DND-41 (cell line): ENCODE measurements at regions not wholly inside any gene's neighbourhood (a gene's known extent, or its start where the extent isn't known, plus 50 kb on each side); places are given as distances from the start of the nearest gene placed in this dataset.

Source experiments
- ATAC-seq: fragments of 200-7000 bp; cut with Tn5 transposase; 3 replicates; pipeline ENCODE4 v1.9.1; 2021; ENCODE audit warnings: low read depth; ENCODE audit not compliant: insufficient read depth
- DNase-seq: peaks from one replicate; pipeline ENCODE4 v3.0.0-alpha.2; 2020
- H2AFZ ChIP-seq: 2 replicates; pipeline ENCODE4 v1.6.0; 2012; ENCODE audit warnings: low read depth, low read length
- H3K27ac ChIP-seq: 2 replicates; pipeline ENCODE4 v1.5.1; 2012; ENCODE audit warnings: low read length, inconsistent platforms
- H3K27me3 ChIP-seq: fragments of 200-600 bp; sonication (generic); 2 replicates; pipeline ENCODE4 v1.6.0; 2012; ENCODE audit warnings: low read length, mild to moderate bottlenecking, inconsistent platforms; ENCODE audit not compliant: insufficient read depth, poor library complexity
- H3K36me3 ChIP-seq: 2 replicates; pipeline ENCODE4 v1.5.1; 2012; ENCODE audit warnings: low read length, inconsistent platforms; ENCODE audit not compliant: insufficient read depth
- H3K4me1 ChIP-seq: 2 replicates; pipeline ENCODE4 v1.5.1; 2012; ENCODE audit warnings: mild to moderate bottlenecking, low read length; ENCODE audit not compliant: insufficient read depth
- H3K4me2 ChIP-seq: 2 replicates; pipeline ENCODE4 v1.6.0; 2012; ENCODE audit warnings: mild to moderate bottlenecking, moderate library complexity, low read length, inconsistent platforms; ENCODE audit not compliant: insufficient read depth
- H3K4me3 ChIP-seq, 2 experiments: fragments of 200-600 bp in 1 of 2; shearing (Covaris generic) in 1 of 2; 2 replicates each; pipeline ENCODE4 v1.5.1; 2012 to 2016; ENCODE audit warnings: inconsistent platforms in 2 of 2, low read length in 2 of 2, mild to moderate bottlenecking in 2 of 2, low read depth in 1 of 2, moderate library complexity in 1 of 2
- H3K79me2 ChIP-seq: 2 replicates; pipeline ENCODE4 v1.6.0; 2012; ENCODE audit warnings: low read length, inconsistent platforms; ENCODE audit not compliant: insufficient read depth
- H3K9ac ChIP-seq: 2 replicates; pipeline ENCODE4 v1.6.0; 2012; ENCODE audit warnings: low read depth, mild to moderate bottlenecking, inconsistent platforms, low read length, moderate library complexity
- H3K9me3 ChIP-seq: 2 replicates; pipeline ENCODE4 v1.5.1; 2012; ENCODE audit warnings: low read length, moderate library complexity, mild to moderate bottlenecking, inconsistent platforms; ENCODE audit not compliant: insufficient read depth, severe bottlenecking
- H4K20me1 ChIP-seq: 2 replicates; pipeline ENCODE4 v1.6.0; 2012; ENCODE audit warnings: low read length; ENCODE audit not compliant: insufficient read depth
- CTCF ChIP-seq: IDR thresholded peaks from 2 replicates; pipeline ENCODE4 v1.5.1; 2012; ENCODE audit warnings: borderline replicate concordance, low read length, moderate library complexity, mild to moderate bottlenecking; ENCODE audit not compliant: poor library complexity, severe bottlenecking; ENCODE audit errors: extremely low read depth
- EZH2 ChIP-seq: IDR thresholded peaks from 3 replicates; pipeline ENCODE4 v1.6.1; 2012; ENCODE audit warnings: borderline replicate concordance, low read depth, mild to moderate bottlenecking, moderate library complexity, low read length, inconsistent platforms; ENCODE audit not compliant: severe bottlenecking

- no peaks in the 10 kb centered on the region for H3K9me3 ChIP-seq
- ATAC-seq = no peak
- H3K27ac ChIP-seq = no peak overlapping the region
- H3K4me2 ChIP-seq = no peak overlapping the region
- no peak overlapping the region for H3K9ac ChIP-seq
- no peaks in the 10 kb centered on the region for H3K79me2 ChIP-seq
- TF ChIP-seq CTCF (no peak), EZH2 (no peak)
- H3K27me3 ChIP-seq = no peaks in the 10 kb centered on the region
- H3K4me3 ChIP-seq = no peak overlapping the region
- no peak for DNase-seq
- no peak overlapping the region for H2AFZ ChIP-seq
- no peaks in the 10 kb centered on the region for H4K20me1 ChIP-seq
- H3K4me1 ChIP-seq = peaks cover 5% of the 10 kb centered on the region; the same call in 1 of the 2 replicates
- no peaks in the 10 kb centered on the region for H3K36me3 ChIP-seq
Measured at GRCh38 chr5:38105231-38105570, 153.2 kb upstream of the EGFLAM start.

- Histone ChIP-seq H3K36me3 (no peaks in the 10 kb centered on the region), H3K4me1 (peaks cover 5% of the 10 kb centered on the region; the same call in 1 of the 2 replicates), H3K4me2 (no peak overlapping the region), H2AFZ (no peak overlapping the region), H3K9me3 (no peaks in the 10 kb centered on the region), H3K27ac (no peak overlapping the region), H3K4me3 (no peak overlapping the region), H4K20me1 (no peaks in the 10 kb centered on the region), H3K9ac (no peak overlapping the region), H3K27me3 (no peaks in the 10 kb centered on the region), H3K79me2 (no peaks in the 10 kb centered on the region)
- peak; percentile 23 for DNase-seq
- ATAC-seq = peak; percentile 76
- no peak for TF ChIP-seq EZH2
Measured at GRCh38 chr5:38104497-38105230, 153.7 kb upstream of the EGFLAM start.

GRCh38 chr5:38101897-38102296, 156.5 kb upstream of the EGFLAM start:
- DNase-seq = no peak
- no peak overlapping the region for H3K9ac ChIP-seq
- ATAC-seq = no peak
- H2AFZ ChIP-seq = no peak overlapping the region
- peaks cover 5% of the 10 kb centered on the region; the same call in 1 of the 2 replicates for H3K4me1 ChIP-seq
- no peaks in the 10 kb centered on the region for H3K36me3 ChIP-seq
- no peak for TF ChIP-seq CTCF
- H3K9me3 ChIP-seq = no peaks in the 10 kb centered on the region
- H3K27ac ChIP-seq = no peak overlapping the region
- no peaks in the 10 kb centered on the region for H3K27me3 ChIP-seq
- H3K4me2 ChIP-seq = no peak overlapping the region
- no peak overlapping the region for H3K4me3 ChIP-seq
- H3K79me2 ChIP-seq = no peaks in the 10 kb centered on the region
- H4K20me1 ChIP-seq = no peaks in the 10 kb centered on the region

GRCh38 chr5:38099205-38100168, 158.9 kb upstream of the EGFLAM start:
- Histone ChIP-seq H3K4me2 (no peak overlapping the region), H2AFZ (no peak overlapping the region), H3K9me3 (no peaks in the 10 kb centered on the region), H3K4me3 (no peak overlapping the region), H3K79me2 (no peaks in the 10 kb centered on the region), H3K27me3 (no peaks in the 10 kb centered on the region), H3K27ac (no peak overlapping the region), H3K4me1 (peaks cover 2% of the 10 kb centered on the region; the same call in 1 of the 2 replicates), H3K36me3 (no peaks in the 10 kb centered on the region), H4K20me1 (no peaks in the 10 kb centered on the region), H3K9ac (no peak overlapping the region)
- DNase-seq (no peak), ATAC-seq (no peak)
- TF ChIP-seq EZH2 (no peak), CTCF (no peak)
